SK-N-SH (cell line): ENCODE measurements at regions not wholly inside any gene's neighbourhood (a gene's known extent, or its start where the extent isn't known, plus 50 kb on each side); places are given as distances from the start of the nearest gene placed in this dataset.

Experiments
- CTCF ChIA-PET: fragments of 300-600, 350-600 bp; formaldehyde crosslinking; extraction: SDS; loops from one replicate; lab custom pipeline; 2021; lab: Yijun Ruan, JAX
- POLR2A ChIA-PET: fragments of 350-600 bp; sonication (Branson Sonifier 250); formaldehyde crosslinking; extraction: SDS; loops from one replicate; lab custom pipeline; 2020; ENCODE audit warnings: antibody characterized with exemption, inconsistent platforms; lab: Yijun Ruan, JAX
- DNase-seq: peaks from one replicate; pipeline ENCODE4 v3.0.0; 2012
- H2AFZ ChIP-seq: fragments of 200-600 bp; sonication (generic); 2 replicates; pipeline ENCODE4 v1.8.1; 2016; ENCODE audit warnings: antibody characterized with exemption, mild to moderate bottlenecking, low read depth
- H3F3A ChIP-seq: fragments of 200-600 bp; sonication (generic); replicated peaks from 2 replicates; pipeline ENCODE3; 2016; ENCODE audit warnings: antibody characterized with exemption, mild to moderate bottlenecking; ENCODE audit not compliant: insufficient read depth
- H3K27ac ChIP-seq, 2 experiments: fragments of 200-500 bp in 1 of 2; fragments of 200-600 bp in 1 of 2; sonication (Bioruptor generic) in 1 of 2; sonication (generic), shearing (Covaris generic) in 1 of 2; 2 replicates each; pipeline versions ENCODE4 v1.5.1 to v1.6.1; 2014 to 2016; ENCODE audit warnings: low read depth in 2 of 2, inconsistent platforms in 1 of 2, low read length in 1 of 2, mild to moderate bottlenecking in 1 of 2, mixed read lengths in 1 of 2
- H3K27me3 ChIP-seq: fragments of 200-600 bp; sonication (generic), shearing (Covaris generic); 2 replicates; pipeline ENCODE4 v1.6.1; 2016; ENCODE audit warnings: mixed run types; ENCODE audit not compliant: insufficient read depth
- H3K36me3 ChIP-seq, 2 experiments: fragments of 200-500 bp in 1 of 2; fragments of 200-600 bp in 1 of 2; sonication (Bioruptor generic) in 1 of 2; sonication (generic) in 1 of 2; replicated peaks in 1 of 2; 2 replicates each; pipeline versions ENCODE3 to v1.5.1; 2014 to 2016; ENCODE audit warnings: low read length in 1 of 2, mild to moderate bottlenecking in 1 of 2; ENCODE audit not compliant: insufficient read depth in 2 of 2, control insufficient read depth in 1 of 2
- H3K4me1 ChIP-seq, 2 experiments: fragments of 200-500 bp in 1 of 2; fragments of 200-600 bp in 1 of 2; sonication (Bioruptor generic) in 1 of 2; sonication (generic), shearing (Covaris generic) in 1 of 2; 2 replicates each; pipeline versions ENCODE4 v1.5.1 to v1.6.1; 2014 to 2016; ENCODE audit warnings: low read depth in 1 of 2, low read length in 1 of 2, mixed run types in 1 of 2; ENCODE audit not compliant: insufficient read depth in 2 of 2, control insufficient read depth in 1 of 2
- H3K4me2 ChIP-seq: fragments of 200-600 bp; sonication (generic), shearing (Covaris generic); 2 replicates; pipeline ENCODE4 v1.6.1; 2017; ENCODE audit warnings: mixed run types
- H3K4me3 ChIP-seq, 2 experiments: fragments of 200-500 bp in 1 of 2; fragments of 200-600 bp in 1 of 2; sonication (Bioruptor generic) in 1 of 2; sonication (generic), shearing (Covaris generic) in 1 of 2; 2 replicates each; pipeline versions ENCODE4 v1.5.1 to v1.8.1; 2014 to 2016; ENCODE audit warnings: low read depth in 2 of 2, inconsistent platforms in 1 of 2, low read length in 1 of 2, mild to moderate bottlenecking in 1 of 2, mixed read lengths in 1 of 2, moderate library complexity in 1 of 2
- H3K79me2 ChIP-seq: fragments of 200-600 bp; sonication (generic); 2 replicates; pipeline ENCODE4 v1.8.1; 2017; ENCODE audit warnings: mild to moderate bottlenecking; ENCODE audit not compliant: insufficient read depth
- H3K9ac ChIP-seq: fragments of 200-600 bp; sonication (generic); 2 replicates; pipeline ENCODE4 v1.6.1; 2017; ENCODE audit warnings: mixed run types
- H3K9me2 ChIP-seq: fragments of 200-600 bp; sonication (generic); 2 replicates; pipeline ENCODE4 v1.6.1; 2017; ENCODE audit warnings: mixed run types
- H3K9me3 ChIP-seq: fragments of 200-600 bp; sonication (generic); 2 replicates; pipeline ENCODE4 v1.6.1; 2017; ENCODE audit warnings: mixed run types, mild to moderate bottlenecking, moderate library complexity
- H4K20me1 ChIP-seq: fragments of 200-600 bp; sonication (generic); 2 replicates; pipeline ENCODE4 v1.6.1; 2017; ENCODE audit warnings: mild to moderate bottlenecking, mixed run types; ENCODE audit not compliant: insufficient read depth
- ELF1 ChIP-seq: IDR thresholded peaks from 2 replicates; pipeline ENCODE4 v1.4.0; 2012
- EP300 ChIP-seq, 2 experiments: IDR thresholded peaks; 2 replicates each; pipeline versions ENCODE4 v1.4.0 to v1.6.1; 2012; ENCODE audit warnings: borderline replicate concordance in 1 of 2, low read depth in 1 of 2, low read length in 1 of 2
- FOSL2 ChIP-seq: IDR thresholded peaks from 2 replicates; pipeline ENCODE4 v1.4.0; 2012; ENCODE audit warnings: low read depth, mild to moderate bottlenecking, moderate library complexity, borderline replicate concordance
- GABPA ChIP-seq: IDR thresholded peaks from 2 replicates; pipeline ENCODE4 v1.4.0; 2012; ENCODE audit warnings: low read depth, mild to moderate bottlenecking
- IRF3 ChIP-seq: fragments of 150-350 bp; IDR thresholded peaks from 2 replicates; pipeline ENCODE4 v1.6.1; 2016; ENCODE audit warnings: mild to moderate bottlenecking, low read depth, low read length
- JUND ChIP-seq: IDR thresholded peaks from 2 replicates; pipeline ENCODE4 v1.4.0; 2012
- NFIC ChIP-seq: IDR thresholded peaks from 2 replicates; pipeline ENCODE4 v1.4.0; 2012; ENCODE audit warnings: borderline replicate concordance
- NRF1 ChIP-seq: IDR thresholded peaks from 2 replicates; pipeline ENCODE4 v1.6.1; 2012; ENCODE audit warnings: low read depth, mild to moderate bottlenecking, low read length
- RCOR1 ChIP-seq: fragments of 150-350 bp; IDR thresholded peaks from 2 replicates; pipeline ENCODE4 v1.6.1; 2017; ENCODE audit warnings: antibody characterized with exemption, low read length
- RFX5 ChIP-seq: IDR thresholded peaks from 2 replicates; pipeline ENCODE4 v1.6.1; 2012; ENCODE audit warnings: mild to moderate bottlenecking, improper control_type of control experiment, low read length
- TAF1 ChIP-seq: IDR thresholded peaks from 2 replicates; pipeline ENCODE4 v1.6.1; 2012; ENCODE audit warnings: low read depth, mild to moderate bottlenecking, low read length, moderate library complexity, borderline replicate concordance
- TCF12 ChIP-seq: IDR thresholded peaks from 2 replicates; pipeline ENCODE4 v1.4.0; 2012
- USF1 ChIP-seq: IDR thresholded peaks from 2 replicates; pipeline ENCODE4 v1.4.0; 2012; ENCODE audit warnings: low read depth, borderline replicate concordance
- WGBS: methylation state at CpG from one replicate; pipeline ENCODE4 v1.1.6; 2017; ENCODE audit warnings: low lambda C conversion rate; 5-methylcytosine and 5-hydroxymethylcytosine counted together
- TF ChIP-seq, protein P1 (sequence below): IDR thresholded peaks from 2 replicates; pipeline ENCODE4 v1.4.0; 2012; ENCODE audit warnings: low read depth, borderline replicate concordance

GRCh38 chr14:95014036-95014435 is 143.3 kb downstream of the DICER1 start:
- H3K9ac ChIP-seq: no peak overlapping the region
- POLR2A ChIA-PET: no interaction called here
- H2AFZ ChIP-seq: no peak overlapping the region
- no peaks in the 10 kb centered on the region for H4K20me1 ChIP-seq
- H3K79me2 ChIP-seq: no peaks in the 10 kb centered on the region
- CTCF ChIA-PET: interaction anchor here (0.7 kb wide), 1 partner anchor 23 kb away, joined by 3 read pairs; no protein-coding TSS in a partner anchor
- no peaks in the 10 kb centered on the region for H3K9me3 ChIP-seq
- no peak overlapping the region for H3K4me3 ChIP-seq
- 67% methylated on average over 7 of the region's 7 CpGs for WGBS
- no peaks in the 10 kb centered on the region for H3K9me2 ChIP-seq
- DNase-seq: no peak
- peaks cover 0 to 4% of the 10 kb centered on the region in 2 experiments; a peak in 1 of 4 replicates for H3K4me1 ChIP-seq
- H3K36me3 ChIP-seq: no peaks in the 10 kb centered on the region
- H3K27me3 ChIP-seq: no peaks in the 10 kb centered on the region
- H3K4me2 ChIP-seq: no peak overlapping the region
- H3K27ac ChIP-seq: no peak overlapping the region
- H3F3A ChIP-seq: no peaks in the 10 kb centered on the region
- TF ChIP-seq USF1 (no peak), RCOR1 (no peak), NFIC (no peak), GABPA (no peak), FOSL2 (no peak), ELF1 (no peak), EP300 (IDR thresholded peaks at IDR 0.05; ENCODE audit: borderline replicate concordance in 1 of 2, low read depth in 1 of 2, low read length in 1 of 2) (no peak)
- TF ChIP-seq, protein P1, sequence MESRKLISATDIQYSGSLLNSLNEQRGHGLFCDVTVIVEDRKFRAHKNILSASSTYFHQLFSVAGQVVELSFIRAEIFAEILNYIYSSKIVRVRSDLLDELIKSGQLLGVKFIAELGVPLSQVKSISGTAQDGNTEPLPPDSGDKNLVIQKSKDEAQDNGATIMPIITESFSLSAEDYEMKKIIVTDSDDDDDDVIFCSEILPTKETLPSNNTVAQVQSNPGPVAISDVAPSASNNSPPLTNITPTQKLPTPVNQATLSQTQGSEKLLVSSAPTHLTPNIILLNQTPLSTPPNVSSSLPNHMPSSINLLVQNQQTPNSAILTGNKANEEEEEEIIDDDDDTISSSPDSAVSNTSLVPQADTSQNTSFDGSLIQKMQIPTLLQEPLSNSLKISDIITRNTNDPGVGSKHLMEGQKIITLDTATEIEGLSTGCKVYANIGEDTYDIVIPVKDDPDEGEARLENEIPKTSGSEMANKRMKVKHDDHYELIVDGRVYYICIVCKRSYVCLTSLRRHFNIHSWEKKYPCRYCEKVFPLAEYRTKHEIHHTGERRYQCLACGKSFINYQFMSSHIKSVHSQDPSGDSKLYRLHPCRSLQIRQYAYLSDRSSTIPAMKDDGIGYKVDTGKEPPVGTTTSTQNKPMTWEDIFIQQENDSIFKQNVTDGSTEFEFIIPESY: no peak

DNA sequence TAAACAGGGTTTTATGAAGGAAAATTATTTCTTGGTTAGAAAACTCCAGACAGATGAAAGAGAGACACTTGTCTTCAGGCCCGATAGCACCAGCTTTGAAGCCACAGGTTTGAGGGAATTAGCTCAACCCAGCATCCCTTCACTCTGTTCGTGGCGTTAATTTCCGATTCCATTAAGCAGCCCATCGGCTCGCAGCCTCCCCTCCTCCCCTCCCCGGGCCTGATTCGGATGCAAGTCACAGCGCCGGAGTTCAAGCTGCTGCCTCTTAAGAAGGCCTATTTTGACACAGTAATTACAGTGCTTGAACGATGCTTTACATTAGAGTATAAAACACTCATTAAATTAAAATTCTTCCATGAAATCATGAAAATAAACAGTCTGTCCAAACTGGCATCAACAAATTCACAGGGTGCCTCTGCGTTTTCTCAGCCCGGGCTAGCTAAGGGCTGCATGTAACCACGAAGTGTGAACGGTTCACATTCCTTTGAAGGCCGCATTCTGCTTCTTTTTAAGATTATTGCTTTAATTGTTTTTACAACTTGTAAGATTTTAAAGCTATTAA is 145.8 kb downstream of the DICER1 start:
- 78% methylated on average over 16 of the region's 16 CpGs for WGBS

More for the DNA sequence above, 145.8 kb downstream of the DICER1 start:
- H3K4me3 ChIP-seq: no peak overlapping the region
- POLR2A ChIA-PET: no interaction called here
- H3K9me2 ChIP-seq: no peaks in the 10 kb centered on the region
- TF ChIP-seq TAF1 (no peak), NRF1 (no peak), TCF12 (no peak), JUND (no peak), RFX5 (no peak), IRF3 (no peak)
- TF ChIP-seq, protein P1: no peak
- H3K4me2 ChIP-seq: no peak overlapping the region
- H3K4me1 ChIP-seq: peaks cover 0 to 14% of the 10 kb centered on the region in 2 experiments; a peak in 2 of 4 replicates
- H4K20me1 ChIP-seq: no peaks in the 10 kb centered on the region
- no peaks in the 10 kb centered on the region for H3K27me3 ChIP-seq
- H3K27ac ChIP-seq: no peak overlapping the region
- no peaks in the 10 kb centered on the region for H3K36me3 ChIP-seq
- CTCF ChIA-PET: interaction anchor here (2.0 kb wide), 1 partner anchor 421 kb away, joined by 5 read pairs; no protein-coding TSS in a partner anchor
- H2AFZ ChIP-seq: no peak overlapping the region
- no peaks in the 10 kb centered on the region for H3F3A ChIP-seq
- no peaks in the 10 kb centered on the region for H3K9me3 ChIP-seq
- no peak overlapping the region for H3K9ac ChIP-seq
- no peaks in the 10 kb centered on the region for H3K79me2 ChIP-seq
- DNase-seq: no peak
